ENCODE measurements at regions not wholly inside any gene's neighbourhood (a gene's known extent, or its start where the extent isn't known, plus 50 kb on each side); places are given as distances from the start of the nearest gene placed in this dataset.

- no peak for TF ChIP-seq CTCF (conservative IDR thresholded peaks at IDR 0.05; ENCODE audit: control insufficient read depth, insufficient read depth, low read depth, low read length)
- H3K4me3 ChIP-seq (ENCODE audit: control insufficient read depth, low read depth, low read length), result no peak overlapping the region
- no peak for DNase-seq (ENCODE audit: low read depth)
Observed at GRCh38 chr20:11692567-11692966, 225.1 kb upstream of the BTBD3 start.

GRCh38 chr20:11694467-11694866 is 223.2 kb upstream of the BTBD3 start:
- H3K4me3 ChIP-seq (ENCODE audit: control insufficient read depth, low read depth, low read length), result no peak overlapping the region
- DNase-seq (ENCODE audit: low read depth), result no peak
- TF ChIP-seq CTCF (conservative IDR thresholded peaks at IDR 0.05; ENCODE audit: control insufficient read depth, insufficient read depth, low read depth, low read length), result no peak

DNA sequence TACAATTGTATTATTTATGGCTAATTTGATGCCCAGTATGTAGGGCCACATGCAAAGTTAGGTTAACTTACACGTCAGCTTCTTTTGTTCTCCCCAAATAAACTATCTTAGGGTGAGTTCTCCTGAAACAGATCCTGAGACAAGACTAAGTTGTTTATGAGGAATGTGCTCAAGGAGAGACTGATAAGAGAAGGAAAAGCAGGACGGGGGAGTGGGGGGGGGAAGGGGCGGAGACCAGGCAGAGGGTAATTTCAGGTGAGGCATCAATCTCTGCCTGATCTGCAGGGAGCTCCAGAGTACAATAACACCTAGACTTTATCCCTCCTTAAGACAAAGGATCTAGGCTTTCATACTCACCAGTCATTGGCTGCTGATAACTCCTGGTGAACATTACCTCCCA is 220.6 kb upstream of the BTBD3 start:
- TF ChIP-seq CTCF (conservative IDR thresholded peaks at IDR 0.05; ENCODE audit: control insufficient read depth, insufficient read depth, low read depth, low read length), result no peak
- DNase-seq (ENCODE audit: low read depth), result no peak
- H3K4me3 ChIP-seq (ENCODE audit: control insufficient read depth, low read depth, low read length), result no peak overlapping the region

DNA sequence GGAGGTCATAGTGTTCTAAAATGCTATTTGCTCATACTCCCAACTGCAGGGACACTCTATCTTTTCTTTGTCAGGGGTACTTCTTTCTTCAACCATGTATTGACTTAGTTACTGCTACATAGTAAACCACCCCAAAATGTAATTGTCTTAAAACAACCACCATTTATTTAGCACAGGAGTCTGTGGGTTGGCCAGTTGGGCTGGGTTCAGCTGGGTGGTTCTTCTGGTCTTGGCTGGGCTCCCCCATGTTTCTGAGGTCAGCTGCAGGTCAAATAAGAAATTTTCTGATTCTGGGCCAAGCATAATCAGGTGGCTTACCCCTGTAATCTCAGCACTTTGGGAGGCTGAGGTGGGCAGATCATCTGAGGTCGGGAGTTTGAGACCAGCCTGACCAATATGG is 220.0 kb upstream of the BTBD3 start:
- H3K4me3 ChIP-seq (ENCODE audit: control insufficient read depth, low read depth, low read length), result no peak overlapping the region
- DNase-seq (ENCODE audit: low read depth), result no peak
- no peak for TF ChIP-seq CTCF (conservative IDR thresholded peaks at IDR 0.05; ENCODE audit: control insufficient read depth, insufficient read depth, low read depth, low read length)

GRCh38 chr20:11698124-11698523 is 219.6 kb upstream of the BTBD3 start:
- DNase-seq (ENCODE audit: low read depth), result no peak
- no peak overlapping the region for H3K4me3 ChIP-seq (ENCODE audit: control insufficient read depth, low read depth, low read length)
- TF ChIP-seq CTCF (conservative IDR thresholded peaks at IDR 0.05; ENCODE audit: control insufficient read depth, insufficient read depth, low read depth, low read length), result no peak

- DNase-seq (ENCODE audit: low read depth), result no peak
- no peak for TF ChIP-seq CTCF (conservative IDR thresholded peaks at IDR 0.05; ENCODE audit: control insufficient read depth, insufficient read depth, low read depth, low read length)
- no peak overlapping the region for H3K4me3 ChIP-seq (ENCODE audit: control insufficient read depth, low read depth, low read length)
Observed at GRCh38 chr20:11700831-11701230, 216.9 kb upstream of the BTBD3 start.

All from fibroblast of mammary gland (primary cell).